ENCODE measurements at regions not wholly inside any gene's neighbourhood (a gene's known extent, or its start where the extent isn't known, plus 50 kb on each side); places are given as distances from the start of the nearest gene placed in this dataset.

- ATAC-seq = no peak
Observed at GRCh38 chr20:50409495-50409894, 100.7 kb upstream of the PTPN1 start.

GRCh38 chr20:50410343-50410742 lies 99.8 kb upstream of the PTPN1 start:
- no peak for ATAC-seq

- ATAC-seq = no peak
Observed at GRCh38 chr20:50412069-50412468, 98.1 kb upstream of the PTPN1 start.

- no peak for ATAC-seq
Observed at GRCh38 chr20:50412499-50412898, 97.7 kb upstream of the PTPN1 start.

GRCh38 chr20:50413088-50413500 lies 97.1 kb upstream of the PTPN1 start:
- ATAC-seq = no peak

- no peak for ATAC-seq
Observed at GRCh38 chr20:50415021-50415515, 95.1 kb upstream of the PTPN1 start.

GRCh38 chr20:50415516-50416268 lies 94.5 kb upstream of the PTPN1 start:
- ATAC-seq = no peak

GRCh38 chr20:50416269-50417022 lies 93.7 kb upstream of the PTPN1 start:
- ATAC-seq = no peak

- ATAC-seq = no peak
Observed at GRCh38 chr20:50417023-50417329, 93.2 kb upstream of the PTPN1 start.

GRCh38 chr20:50417484-50418235 lies 92.5 kb upstream of the PTPN1 start:
- no peak for ATAC-seq

- no peak for ATAC-seq
Observed at GRCh38 chr20:50418890-50419642, 91.1 kb upstream of the PTPN1 start.

GRCh38 chr20:50420380-50420779 lies 89.8 kb upstream of the PTPN1 start:
- ATAC-seq = no peak

GRCh38 chr20:50421356-50422340 lies 88.5 kb upstream of the PTPN1 start:
- no peak for ATAC-seq

- ATAC-seq = no peak
Observed at GRCh38 chr20:50423758-50424157, 86.4 kb upstream of the PTPN1 start.

GRCh38 chr20:50425076-50425475 lies 85.1 kb upstream of the PTPN1 start:
- no peak for ATAC-seq

GRCh38 chr20:50426866-50427718 lies 83.1 kb upstream of the PTPN1 start:
- no peak for ATAC-seq

- no peak for ATAC-seq
Observed at GRCh38 chr20:50427719-50428083, 82.5 kb upstream of the PTPN1 start.

- ATAC-seq = no peak
Observed at GRCh38 chr20:50428097-50428828, 81.9 kb upstream of the PTPN1 start.

- no peak for ATAC-seq
Observed at GRCh38 chr20:50429412-50429811, 80.8 kb upstream of the PTPN1 start.

- ATAC-seq = no peak
Observed at GRCh38 chr20:50431066-50431450, 79.1 kb upstream of the PTPN1 start.

Measured in activated CD4-positive, CD25-positive, alpha-beta regulatory T cell treated with anti-CD3 and anti-CD28 coated beads, Interleukin-2, amount 50 U/mL, for 24 hours (primary cell).